ENCODE measurements at regions not wholly inside any gene's neighbourhood (a gene's known extent, or its start where the extent isn't known, plus 50 kb on each side); places are given as distances from the start of the nearest gene placed in this dataset.

DNA sequence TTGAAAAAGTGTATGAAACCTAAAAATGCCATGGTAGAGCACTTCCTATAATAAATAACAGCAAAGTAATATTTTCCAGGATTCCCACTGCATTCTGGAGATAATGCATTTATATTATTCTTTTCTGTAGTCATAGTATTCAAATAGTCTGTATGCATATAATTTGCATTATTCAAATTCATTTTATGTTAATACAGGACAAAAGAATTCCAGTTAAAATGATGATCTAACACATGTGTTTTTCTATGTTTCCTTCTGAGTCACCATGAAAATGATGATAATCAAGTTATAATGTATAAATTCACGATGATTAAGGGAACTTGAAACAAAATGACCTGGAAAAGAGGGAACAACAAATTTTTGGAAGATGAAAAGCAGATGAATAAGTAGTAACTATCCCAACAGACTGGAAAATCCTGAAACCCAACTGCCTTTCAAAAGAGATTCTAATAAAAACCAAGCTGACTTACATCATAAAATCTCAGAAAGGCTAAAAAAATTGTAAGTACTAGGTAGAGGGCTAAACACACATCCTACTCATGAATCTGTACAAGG, 358.6 kb upstream of the PAPPA start:
- DNase-seq (ENCODE audit: extremely low read depth, insufficient read length) = no peak
- no peaks in the 10 kb centered on the region for H3K27me3 ChIP-seq (replicated peaks; ENCODE audit: control insufficient read depth, insufficient read depth, low read length)
- H3K36me3 ChIP-seq (ENCODE audit: control insufficient read depth, insufficient read depth, low read length) = no peaks in the 10 kb centered on the region
- TF ChIP-seq, protein P1, sequence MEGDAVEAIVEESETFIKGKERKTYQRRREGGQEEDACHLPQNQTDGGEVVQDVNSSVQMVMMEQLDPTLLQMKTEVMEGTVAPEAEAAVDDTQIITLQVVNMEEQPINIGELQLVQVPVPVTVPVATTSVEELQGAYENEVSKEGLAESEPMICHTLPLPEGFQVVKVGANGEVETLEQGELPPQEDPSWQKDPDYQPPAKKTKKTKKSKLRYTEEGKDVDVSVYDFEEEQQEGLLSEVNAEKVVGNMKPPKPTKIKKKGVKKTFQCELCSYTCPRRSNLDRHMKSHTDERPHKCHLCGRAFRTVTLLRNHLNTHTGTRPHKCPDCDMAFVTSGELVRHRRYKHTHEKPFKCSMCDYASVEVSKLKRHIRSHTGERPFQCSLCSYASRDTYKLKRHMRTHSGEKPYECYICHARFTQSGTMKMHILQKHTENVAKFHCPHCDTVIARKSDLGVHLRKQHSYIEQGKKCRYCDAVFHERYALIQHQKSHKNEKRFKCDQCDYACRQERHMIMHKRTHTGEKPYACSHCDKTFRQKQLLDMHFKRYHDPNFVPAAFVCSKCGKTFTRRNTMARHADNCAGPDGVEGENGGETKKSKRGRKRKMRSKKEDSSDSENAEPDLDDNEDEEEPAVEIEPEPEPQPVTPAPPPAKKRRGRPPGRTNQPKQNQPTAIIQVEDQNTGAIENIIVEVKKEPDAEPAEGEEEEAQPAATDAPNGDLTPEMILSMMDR (IDR thresholded peaks at IDR 0.05; ENCODE audit: insufficient read depth, low read length, poor library complexity, severe bottlenecking) = no peak
- H3K4me3 ChIP-seq (replicated peaks; ENCODE audit: low read depth, low read length) = no peak overlapping the region

DNA sequence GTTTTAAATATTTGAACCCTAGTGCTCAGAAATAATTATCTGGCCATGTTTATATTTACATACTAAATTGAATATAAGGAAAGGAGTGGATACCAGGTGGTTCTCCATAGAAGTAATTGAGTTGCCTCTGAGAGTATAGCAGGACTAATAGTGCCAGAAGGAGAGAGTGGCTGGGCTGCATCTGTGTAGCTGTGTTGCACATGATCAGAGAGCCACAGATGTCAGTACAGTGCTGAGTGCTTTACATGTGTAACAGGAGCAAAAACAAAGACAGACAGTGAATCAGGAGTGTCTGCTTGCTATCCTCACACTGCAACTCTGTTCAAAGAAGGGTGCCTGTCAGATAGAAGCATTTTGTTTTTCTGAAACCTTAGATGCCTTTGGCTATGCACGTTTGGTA, 353.9 kb upstream of the PAPPA start:
- TF ChIP-seq, protein P1 (IDR thresholded peaks at IDR 0.05; ENCODE audit: insufficient read depth, low read length, poor library complexity, severe bottlenecking) = no peak
- DNase-seq (ENCODE audit: extremely low read depth, insufficient read length) = no peak
- no peaks in the 10 kb centered on the region for H3K36me3 ChIP-seq (ENCODE audit: control insufficient read depth, insufficient read depth, low read length)
- H3K27me3 ChIP-seq (replicated peaks; ENCODE audit: control insufficient read depth, insufficient read depth, low read length) = no peaks in the 10 kb centered on the region
- no peak overlapping the region for H3K4me3 ChIP-seq (replicated peaks; ENCODE audit: low read depth, low read length)

DNA sequence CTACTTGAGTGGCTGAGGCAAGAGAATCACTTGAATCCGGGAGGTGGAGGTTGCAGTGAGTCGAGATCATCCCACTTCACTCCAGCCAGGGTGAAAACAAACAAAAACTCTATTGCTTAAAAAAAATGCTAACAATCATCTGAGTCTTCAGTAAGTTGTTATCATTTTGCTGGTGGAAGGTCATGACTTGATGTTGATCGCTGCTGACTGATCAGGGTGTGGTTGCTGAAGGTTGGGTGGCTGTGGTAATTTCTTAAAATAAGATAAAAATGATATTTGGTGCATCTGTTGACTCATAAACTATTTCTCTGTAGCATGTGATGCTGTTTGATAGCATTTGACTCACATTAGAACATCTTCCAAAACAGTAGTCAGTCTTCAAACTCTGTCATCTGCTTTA, 349.4 kb upstream of the PAPPA start:
- no peak overlapping the region for H3K4me3 ChIP-seq (replicated peaks; ENCODE audit: low read depth, low read length)
- H3K36me3 ChIP-seq (ENCODE audit: control insufficient read depth, insufficient read depth, low read length) = no peaks in the 10 kb centered on the region
- no peaks in the 10 kb centered on the region for H3K27me3 ChIP-seq (replicated peaks; ENCODE audit: control insufficient read depth, insufficient read depth, low read length)
- TF ChIP-seq, protein P1 (IDR thresholded peaks at IDR 0.05; ENCODE audit: insufficient read depth, low read length, poor library complexity, severe bottlenecking) = no peak
- no peak for DNase-seq (ENCODE audit: extremely low read depth, insufficient read length)

DNA sequence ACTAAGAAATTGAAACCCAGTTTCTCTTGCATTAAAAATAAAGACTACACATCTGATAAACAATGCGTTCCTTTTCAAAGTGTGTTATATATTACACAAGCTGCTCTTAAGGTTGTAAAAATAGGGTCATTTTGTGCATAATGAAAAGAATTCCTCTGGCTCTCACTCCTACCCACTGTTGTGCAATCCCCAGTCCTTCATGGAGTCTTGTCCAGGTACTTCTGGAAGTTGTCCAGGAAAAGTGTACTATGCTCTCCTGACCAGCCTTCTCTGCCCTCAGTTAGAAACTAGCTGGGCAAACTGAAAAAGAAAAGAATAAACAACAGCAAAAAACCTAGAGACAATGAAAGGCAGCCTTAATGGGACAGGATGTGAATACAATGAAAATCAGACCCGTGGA, 345.5 kb upstream of the PAPPA start:
- no peak for DNase-seq (ENCODE audit: extremely low read depth, insufficient read length)
- H3K36me3 ChIP-seq (ENCODE audit: control insufficient read depth, insufficient read depth, low read length) = no peaks in the 10 kb centered on the region
- H3K4me3 ChIP-seq (replicated peaks; ENCODE audit: low read depth, low read length) = no peak overlapping the region
- TF ChIP-seq, protein P1 (IDR thresholded peaks at IDR 0.05; ENCODE audit: insufficient read depth, low read length, poor library complexity, severe bottlenecking) = no peak
- no peaks in the 10 kb centered on the region for H3K27me3 ChIP-seq (replicated peaks; ENCODE audit: control insufficient read depth, insufficient read depth, low read length)

DNA sequence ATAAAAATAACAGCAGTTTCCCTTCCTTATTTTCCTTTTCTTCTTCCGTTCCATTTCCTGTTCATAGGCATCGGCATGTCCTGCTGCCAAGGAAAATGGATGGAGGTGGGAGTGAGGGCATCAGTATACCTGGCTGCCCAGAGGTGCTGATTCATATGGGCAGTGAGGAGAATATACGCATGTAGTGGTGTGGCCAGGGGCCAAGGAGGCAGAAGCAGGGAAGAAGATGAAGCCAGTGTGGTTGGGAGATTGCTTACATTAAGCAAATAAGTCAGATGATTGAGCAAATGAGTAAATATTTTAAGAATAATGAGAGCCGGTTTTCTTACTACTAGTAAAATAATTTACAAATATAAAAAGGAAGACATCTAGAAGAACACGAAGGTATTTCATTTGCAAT, 344.9 kb upstream of the PAPPA start:
- DNase-seq (ENCODE audit: extremely low read depth, insufficient read length) = no peak
- Histone ChIP-seq H3K4me3 (replicated peaks; ENCODE audit: low read depth, low read length) (no peak overlapping the region), H3K27me3 (replicated peaks; ENCODE audit: control insufficient read depth, insufficient read depth, low read length) (no peaks in the 10 kb centered on the region), H3K36me3 (ENCODE audit: control insufficient read depth, insufficient read depth, low read length) (no peaks in the 10 kb centered on the region)
- TF ChIP-seq, protein P1 (IDR thresholded peaks at IDR 0.05; ENCODE audit: insufficient read depth, low read length, poor library complexity, severe bottlenecking) = no peak

DNA sequence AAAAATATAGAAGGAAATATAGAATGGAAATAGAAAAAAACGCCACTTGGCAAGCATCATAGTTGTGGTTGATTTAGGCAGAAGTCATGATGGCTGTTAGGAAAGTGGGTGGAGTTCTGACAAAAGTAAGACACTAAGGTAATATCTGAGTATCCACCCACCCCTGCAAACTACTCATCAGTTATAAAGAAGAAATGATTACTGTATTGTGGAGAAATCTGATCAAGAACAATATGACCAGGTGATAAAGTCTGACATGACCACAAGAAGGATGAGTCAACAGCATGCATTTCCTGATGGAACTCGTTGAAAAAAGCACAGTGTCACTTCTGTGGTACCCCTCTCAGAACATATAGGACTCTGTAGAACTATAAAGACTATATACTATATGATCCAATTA, 343.4 kb upstream of the PAPPA start:
- TF ChIP-seq, protein P1 (IDR thresholded peaks at IDR 0.05; ENCODE audit: insufficient read depth, low read length, poor library complexity, severe bottlenecking) = no peak
- no peaks in the 10 kb centered on the region for H3K36me3 ChIP-seq (ENCODE audit: control insufficient read depth, insufficient read depth, low read length)
- DNase-seq (ENCODE audit: extremely low read depth, insufficient read length) = no peak
- no peaks in the 10 kb centered on the region for H3K27me3 ChIP-seq (replicated peaks; ENCODE audit: control insufficient read depth, insufficient read depth, low read length)
- H3K4me3 ChIP-seq (replicated peaks; ENCODE audit: low read depth, low read length) = no peak overlapping the region

Data from GM06990 (cell line).